ENCODE measurements at regions not wholly inside any gene's neighbourhood (a gene's known extent, or its start where the extent isn't known, plus 50 kb on each side); places are given as distances from the start of the nearest gene placed in this dataset.
A peak's percentile ranks its signal among the peaks of the same experiment; 100 is the strongest.

DNA sequence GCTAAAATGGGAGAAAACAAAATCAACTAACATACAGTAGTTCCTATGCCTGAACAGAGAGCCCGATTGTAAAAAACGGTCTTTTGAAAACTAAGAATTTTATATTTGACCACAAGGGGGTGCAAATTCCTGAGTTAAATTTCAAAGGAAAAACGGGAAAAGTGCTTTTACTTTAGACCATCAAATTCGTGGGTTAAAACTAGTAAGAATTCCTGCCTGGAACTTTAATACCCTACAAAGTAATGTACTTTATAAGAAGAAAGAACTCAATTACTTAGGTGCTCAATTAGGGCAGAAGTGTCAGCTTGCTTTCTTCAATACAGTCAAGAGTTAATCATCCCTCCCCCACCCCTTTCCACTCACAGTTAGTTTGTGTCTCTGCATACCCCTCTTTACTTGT lies 69.8 kb downstream of the KCNRG start:
- TF ChIP-seq, protein P1, sequence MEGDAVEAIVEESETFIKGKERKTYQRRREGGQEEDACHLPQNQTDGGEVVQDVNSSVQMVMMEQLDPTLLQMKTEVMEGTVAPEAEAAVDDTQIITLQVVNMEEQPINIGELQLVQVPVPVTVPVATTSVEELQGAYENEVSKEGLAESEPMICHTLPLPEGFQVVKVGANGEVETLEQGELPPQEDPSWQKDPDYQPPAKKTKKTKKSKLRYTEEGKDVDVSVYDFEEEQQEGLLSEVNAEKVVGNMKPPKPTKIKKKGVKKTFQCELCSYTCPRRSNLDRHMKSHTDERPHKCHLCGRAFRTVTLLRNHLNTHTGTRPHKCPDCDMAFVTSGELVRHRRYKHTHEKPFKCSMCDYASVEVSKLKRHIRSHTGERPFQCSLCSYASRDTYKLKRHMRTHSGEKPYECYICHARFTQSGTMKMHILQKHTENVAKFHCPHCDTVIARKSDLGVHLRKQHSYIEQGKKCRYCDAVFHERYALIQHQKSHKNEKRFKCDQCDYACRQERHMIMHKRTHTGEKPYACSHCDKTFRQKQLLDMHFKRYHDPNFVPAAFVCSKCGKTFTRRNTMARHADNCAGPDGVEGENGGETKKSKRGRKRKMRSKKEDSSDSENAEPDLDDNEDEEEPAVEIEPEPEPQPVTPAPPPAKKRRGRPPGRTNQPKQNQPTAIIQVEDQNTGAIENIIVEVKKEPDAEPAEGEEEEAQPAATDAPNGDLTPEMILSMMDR (IDR thresholded peaks at IDR 0.05; ENCODE audit: insufficient read depth, low read depth, low read length), result peak; percentile 51
- TF ChIP-seq EZH2 (IDR thresholded peaks at IDR 0.05; ENCODE audit: insufficient read depth, low read length), result no peak

All from astrocyte (in vitro differentiated cells and primary cell).